Panc1 (cell line): ENCODE measurements at regions not wholly inside any gene's neighbourhood (a gene's known extent, or its start where the extent isn't known, plus 50 kb on each side); places are given as distances from the start of the nearest gene placed in this dataset.

Experiments
- CTCF ChIP-seq: fragments of 450-650 bp; IDR thresholded peaks from 2 replicates; pipeline ENCODE4 v1.5.1; 2017; ENCODE audit warnings: mild to moderate bottlenecking
- POLR2AphosphoS5 ChIP-seq: IDR thresholded peaks from 2 replicates; pipeline ENCODE4 v1.6.1; 2012; ENCODE audit warnings: mild to moderate bottlenecking, low read depth, low read length, moderate library complexity
- REST ChIP-seq, 2 experiments: IDR thresholded peaks; 2 replicates each; pipeline ENCODE4 v1.6.1; 2011 to 2012; ENCODE audit warnings: low read depth in 2 of 2, control low read depth in 1 of 2, low read length in 1 of 2, mild to moderate bottlenecking in 1 of 2, moderate library complexity in 1 of 2; ENCODE audit not compliant: insufficient read depth in 1 of 2
- SIN3A ChIP-seq: IDR thresholded peaks from 2 replicates; pipeline ENCODE4 v1.6.1; 2012; ENCODE audit warnings: low read depth, mild to moderate bottlenecking, low read length, moderate library complexity, borderline replicate concordance; ENCODE audit not compliant: insufficient read depth
- TCF7L2 ChIP-seq: IDR thresholded peaks from 2 replicates; pipeline ENCODE4 v1.6.1; 2011; ENCODE audit warnings: mild to moderate bottlenecking, low read depth, low read length, inconsistent platforms

- no peak for TF ChIP-seq POLR2AphosphoS5
- TF ChIP-seq SIN3A, result no peak
- TF ChIP-seq REST (IDR thresholded peaks at IDR 0.05; ENCODE audit: insufficient read depth in 1 of 2, low read depth in 2 of 2, low read length in 1 of 2), result no peak
- no peak for TF ChIP-seq CTCF
- no peak for TF ChIP-seq TCF7L2
These were observed 955.6 kb downstream of the PCDH17 start for GRCh38 chr13:58587183-58587582.
